ENCODE measurements at regions not wholly inside any gene's neighbourhood (a gene's known extent, or its start where the extent isn't known, plus 50 kb on each side); places are given as distances from the start of the nearest gene placed in this dataset.

DNA sequence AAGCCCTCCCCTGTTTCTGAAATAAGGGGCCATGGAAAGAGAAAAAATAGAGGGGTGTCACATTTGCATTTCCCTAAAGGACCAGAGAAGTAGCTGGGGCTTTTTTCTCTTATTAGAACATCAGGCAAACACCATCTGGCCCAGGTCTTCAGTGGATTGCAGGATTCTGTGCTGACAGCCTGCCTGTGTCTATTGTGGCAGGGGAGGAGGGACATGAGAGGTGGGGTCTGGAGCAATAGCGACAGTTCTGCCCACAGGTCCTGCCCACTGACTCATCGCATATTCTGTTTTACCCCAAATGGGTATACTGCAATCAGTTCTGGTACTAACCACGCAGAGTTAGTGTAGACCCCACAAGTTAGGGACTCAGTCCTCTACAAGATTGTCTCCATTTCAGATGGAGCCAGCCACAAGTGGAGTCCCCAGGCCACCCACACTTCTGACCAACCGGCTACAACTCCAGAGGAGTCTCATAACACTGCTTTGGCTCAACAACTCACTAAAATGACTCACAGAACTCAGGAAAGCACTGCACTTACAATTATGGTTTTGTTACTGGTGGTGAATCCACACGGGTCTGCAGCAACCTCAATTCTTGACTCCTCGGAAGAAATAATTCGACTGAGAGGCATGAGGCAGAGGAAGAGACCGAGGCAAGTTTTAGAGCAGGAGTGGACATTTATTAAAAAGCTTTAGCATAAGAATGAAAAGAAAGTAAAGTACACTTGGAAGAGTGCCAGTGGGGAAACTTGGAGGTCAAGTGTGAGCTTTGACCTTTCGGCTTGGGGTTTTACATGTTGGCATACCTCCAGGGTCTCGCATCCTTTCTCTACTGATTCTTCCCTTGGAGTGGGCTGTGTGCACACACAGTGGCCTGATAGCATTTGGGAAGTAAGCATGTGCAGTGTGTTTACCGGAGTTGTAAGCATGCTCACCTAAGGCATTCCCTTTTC is 146.4 kb upstream of the SPATS2L start:
- ChIA-PET POLR2A (no interaction called here), CTCF (interaction anchor here (0.6 kb wide), 1 partner anchor 688 kb away, joined by 3 read pairs; no protein-coding TSS in a partner anchor)
- no peak overlapping the region for H3K27ac Mint-ChIP-seq (ENCODE audit: unreplicated experiment)

DNA sequence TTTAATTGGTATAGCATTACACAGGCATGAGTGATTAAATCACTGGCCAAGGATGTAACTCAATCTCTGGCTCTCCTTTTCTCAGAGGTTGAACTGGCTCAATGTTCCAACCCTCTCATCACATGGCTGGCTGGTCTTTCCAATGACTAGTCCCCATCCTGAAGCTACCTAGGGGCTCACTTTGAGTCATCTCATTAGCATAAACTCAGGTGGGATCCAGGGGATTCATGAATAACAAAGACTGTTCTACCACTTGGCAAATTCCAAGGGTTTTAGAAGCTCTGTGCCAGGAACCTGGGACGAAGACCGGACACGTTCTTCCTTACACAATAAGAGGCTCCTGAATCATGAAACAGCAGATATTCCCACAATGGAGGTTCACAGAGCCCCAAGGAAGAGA is 145.0 kb upstream of the SPATS2L start:
- Mint-ChIP-seq H3K27me3 (ENCODE audit: insufficient read depth, unreplicated experiment) (no peaks in the 10 kb centered on the region), H3K9me3 (ENCODE audit: unreplicated experiment) (no peaks in the 10 kb centered on the region), H3K4me3 (ENCODE audit: unreplicated experiment) (no peak overlapping the region), H3K4me1 (ENCODE audit: low read depth, unreplicated experiment) (peaks cover 20% of the 10 kb centered on the region), H3K36me3 (ENCODE audit: insufficient read depth, unreplicated experiment) (no peaks in the 10 kb centered on the region), H3K27ac (ENCODE audit: unreplicated experiment) (no peak overlapping the region)
- TF ChIP-seq, protein P1, sequence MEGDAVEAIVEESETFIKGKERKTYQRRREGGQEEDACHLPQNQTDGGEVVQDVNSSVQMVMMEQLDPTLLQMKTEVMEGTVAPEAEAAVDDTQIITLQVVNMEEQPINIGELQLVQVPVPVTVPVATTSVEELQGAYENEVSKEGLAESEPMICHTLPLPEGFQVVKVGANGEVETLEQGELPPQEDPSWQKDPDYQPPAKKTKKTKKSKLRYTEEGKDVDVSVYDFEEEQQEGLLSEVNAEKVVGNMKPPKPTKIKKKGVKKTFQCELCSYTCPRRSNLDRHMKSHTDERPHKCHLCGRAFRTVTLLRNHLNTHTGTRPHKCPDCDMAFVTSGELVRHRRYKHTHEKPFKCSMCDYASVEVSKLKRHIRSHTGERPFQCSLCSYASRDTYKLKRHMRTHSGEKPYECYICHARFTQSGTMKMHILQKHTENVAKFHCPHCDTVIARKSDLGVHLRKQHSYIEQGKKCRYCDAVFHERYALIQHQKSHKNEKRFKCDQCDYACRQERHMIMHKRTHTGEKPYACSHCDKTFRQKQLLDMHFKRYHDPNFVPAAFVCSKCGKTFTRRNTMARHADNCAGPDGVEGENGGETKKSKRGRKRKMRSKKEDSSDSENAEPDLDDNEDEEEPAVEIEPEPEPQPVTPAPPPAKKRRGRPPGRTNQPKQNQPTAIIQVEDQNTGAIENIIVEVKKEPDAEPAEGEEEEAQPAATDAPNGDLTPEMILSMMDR (IDR thresholded peaks at IDR 0.05; ENCODE audit: insufficient read depth in 1 of 2, low read depth in 1 of 2, low read length in 1 of 2, severe bottlenecking in 1 of 2, unreplicated experiment in 1 of 2): no peak
- Histone ChIP-seq H3K27me3 (replicated peaks; ENCODE audit: control insufficient read depth, insufficient read depth, low read length) (no peaks in the 10 kb centered on the region), H3K4me3 (ENCODE audit: low read depth, low read length) (no peak overlapping the region), H3K4me1 (peaks cover 24% of the 10 kb centered on the region; the same call in 1 of the 2 replicates), H3K9me3 (peaks cover 10% of the 10 kb centered on the region), H3K36me3 (ENCODE audit: control insufficient read depth, insufficient read depth, low read length) (no peaks in the 10 kb centered on the region)
- no TSS peak for BruUV-seq (replicated peaks)
- intact Hi-C loops (cut with micrococcal nuclease; ENCODE audit: unreplicated experiment): no loop called here
- DNase-seq: no peak
- POLR2A ChIA-PET: no interaction called here
- CTCF ChIA-PET: no interaction called here

More for the DNA sequence above, 146.4 kb upstream of the SPATS2L start:
- Mint-ChIP-seq H3K4me1 (ENCODE audit: low read depth, unreplicated experiment) (peaks cover 20% of the 10 kb centered on the region), H3K4me3 (ENCODE audit: unreplicated experiment) (no peak overlapping the region), H3K9me3 (ENCODE audit: unreplicated experiment) (no peaks in the 10 kb centered on the region), H3K27me3 (ENCODE audit: insufficient read depth, unreplicated experiment) (no peaks in the 10 kb centered on the region), H3K36me3 (ENCODE audit: insufficient read depth, unreplicated experiment) (no peaks in the 10 kb centered on the region)
- H3K36me3 ChIP-seq (ENCODE audit: control insufficient read depth, insufficient read depth, low read length): no peaks in the 10 kb centered on the region
- TF ChIP-seq, protein P1 (IDR thresholded peaks at IDR 0.05; ENCODE audit: insufficient read depth in 1 of 2, low read depth in 1 of 2, low read length in 1 of 2, severe bottlenecking in 1 of 2, unreplicated experiment in 1 of 2): no peak
- H3K4me1 ChIP-seq: peaks cover 24% of the 10 kb centered on the region; the same call in 1 of the 2 replicates
- no peaks in the 10 kb centered on the region for H3K27me3 ChIP-seq (replicated peaks; ENCODE audit: control insufficient read depth, insufficient read depth, low read length)
- intact Hi-C loops (cut with micrococcal nuclease; ENCODE audit: unreplicated experiment): loop anchor here (1.0 kb wide), 1 partner anchor 61 kb away; no protein-coding TSS in a partner anchor
- DNase-seq: no peak
- no TSS peak for BruUV-seq (replicated peaks)
- no peak overlapping the region for H3K4me3 ChIP-seq (ENCODE audit: low read depth, low read length)
- H3K9me3 ChIP-seq: peaks cover 7% of the 10 kb centered on the region; the same call in 1 of the 2 replicates

DNA sequence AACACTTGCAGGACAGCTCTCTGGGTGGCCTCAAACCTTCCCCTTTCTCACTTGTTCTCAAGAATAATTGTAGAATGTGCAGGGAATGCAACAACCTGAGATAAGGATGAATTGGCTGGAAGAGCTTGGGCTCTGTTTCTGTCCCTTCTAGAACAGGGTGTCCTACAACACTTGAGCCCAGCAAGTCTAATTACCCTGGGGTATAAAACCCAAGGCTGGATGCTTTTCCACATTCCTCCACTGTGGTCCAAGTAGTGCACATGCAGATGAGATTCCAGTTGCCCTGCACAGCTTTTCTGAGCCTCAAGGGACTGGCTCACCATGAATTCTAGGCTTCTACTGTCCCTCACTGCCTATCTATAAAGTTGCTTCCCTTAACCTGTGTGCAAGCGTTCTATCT is 140.8 kb upstream of the SPATS2L start:
- Histone ChIP-seq H3K27me3 (replicated peaks; ENCODE audit: control insufficient read depth, insufficient read depth, low read length) (no peaks in the 10 kb centered on the region), H3K4me3 (ENCODE audit: low read depth, low read length) (no peak overlapping the region), H3K36me3 (ENCODE audit: control insufficient read depth, insufficient read depth, low read length) (no peaks in the 10 kb centered on the region), H3K9me3 (peaks cover 10% of the 10 kb centered on the region), H3K4me1 (peaks cover 14% of the 10 kb centered on the region)
- POLR2A ChIA-PET: no interaction called here
- Mint-ChIP-seq H3K36me3 (ENCODE audit: insufficient read depth, unreplicated experiment) (no peaks in the 10 kb centered on the region), H3K27ac (ENCODE audit: unreplicated experiment) (no peak overlapping the region), H3K4me1 (ENCODE audit: low read depth, unreplicated experiment) (peaks cover 18% of the 10 kb centered on the region), H3K9me3 (ENCODE audit: unreplicated experiment) (peaks cover 5% of the 10 kb centered on the region), H3K4me3 (ENCODE audit: unreplicated experiment) (no peak overlapping the region), H3K27me3 (ENCODE audit: insufficient read depth, unreplicated experiment) (no peaks in the 10 kb centered on the region)
- no TSS peak for BruUV-seq (replicated peaks)
- CTCF ChIA-PET: no interaction called here
- intact Hi-C loops (cut with micrococcal nuclease; ENCODE audit: unreplicated experiment): no loop called here
- DNase-seq: no peak
- TF ChIP-seq, protein P1 (IDR thresholded peaks at IDR 0.05; ENCODE audit: insufficient read depth in 1 of 2, low read depth in 1 of 2, low read length in 1 of 2, severe bottlenecking in 1 of 2, unreplicated experiment in 1 of 2): no peak

Data from Caco-2 (cell line).